ENCODE measurements at regions not wholly inside any gene's neighbourhood (a gene's known extent, or its start where the extent isn't known, plus 50 kb on each side); places are given as distances from the start of the nearest gene placed in this dataset.

DNA sequence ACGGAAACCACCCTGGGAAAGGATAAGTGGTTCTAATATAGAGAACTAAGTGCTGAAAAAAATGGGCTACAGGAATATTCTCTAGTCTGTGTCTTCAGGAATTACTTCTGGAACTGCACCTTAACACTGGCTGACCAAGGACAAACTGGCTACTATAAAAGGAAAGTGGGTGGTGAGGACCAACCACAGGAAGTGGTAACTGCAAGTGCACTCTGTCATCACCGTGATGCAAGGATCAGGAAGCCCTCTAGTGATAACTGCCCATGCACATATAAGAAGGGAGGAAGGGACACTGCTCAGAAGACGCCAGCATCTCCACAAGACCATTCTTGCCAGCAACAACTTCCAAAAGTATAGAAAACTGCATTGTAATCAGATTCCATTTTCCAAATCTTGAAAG lies 424.4 kb upstream of the RGPD4 start:
- DNase-seq: no peak

DNA sequence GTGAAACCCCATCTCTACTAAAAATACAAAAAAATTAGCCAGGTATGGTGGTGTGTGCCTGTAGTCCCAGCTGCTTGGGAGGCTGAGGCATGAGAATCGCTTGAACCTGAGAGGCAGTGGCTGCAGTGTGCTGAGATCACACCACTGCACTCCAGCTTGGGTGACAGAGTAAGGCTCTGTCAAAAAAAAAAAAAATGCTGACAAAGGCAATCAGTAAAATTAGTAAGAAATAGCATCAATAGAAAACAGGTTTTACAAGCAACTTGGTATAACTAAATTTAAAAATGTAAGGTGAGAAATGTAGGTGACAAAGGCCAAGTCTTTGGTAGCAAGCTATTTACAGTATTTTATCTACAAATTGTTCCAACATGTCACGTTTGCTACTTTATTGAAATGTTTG lies 421.4 kb upstream of the RGPD4 start:
- DNase-seq: no peak

DNA sequence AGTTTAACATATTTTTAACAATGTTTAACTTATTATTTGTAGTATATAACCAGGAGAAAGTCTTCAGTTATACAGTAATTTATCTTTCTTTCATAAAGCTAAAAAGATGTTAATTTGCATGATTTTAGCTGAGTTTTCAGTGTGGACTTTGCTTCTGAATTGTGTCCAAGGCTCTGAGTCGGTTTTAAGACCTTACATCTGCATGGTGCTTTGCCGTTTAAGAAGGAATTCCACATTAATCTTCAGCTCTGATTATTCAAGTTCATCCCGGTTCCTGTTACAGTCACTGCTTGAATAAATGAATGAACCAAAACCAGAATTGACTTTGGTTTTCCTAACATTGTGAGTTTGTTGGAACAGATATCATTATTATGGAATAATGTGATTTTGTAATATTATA lies 419.7 kb upstream of the RGPD4 start:
- DNase-seq: no peak

DNA sequence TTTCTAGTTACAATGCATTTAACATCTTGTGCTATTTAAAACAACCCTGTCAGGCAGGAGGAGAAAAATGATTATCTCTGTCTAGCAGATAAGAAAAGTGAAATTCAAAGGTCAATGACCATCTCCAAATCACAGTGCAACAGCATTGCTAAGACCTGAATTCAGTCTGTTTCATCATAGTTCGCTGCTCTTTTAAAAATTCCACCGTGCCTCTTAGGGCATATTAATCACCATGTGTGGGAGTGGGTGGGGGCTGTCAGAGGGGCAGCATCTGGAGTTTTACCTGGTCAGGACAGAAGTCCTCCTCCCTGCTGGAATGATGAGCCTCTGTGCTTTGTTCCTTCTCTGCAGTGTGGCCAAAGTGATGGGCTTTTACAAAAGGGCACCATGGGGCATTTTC lies 418.7 kb upstream of the RGPD4 start:
- no peak for DNase-seq

- no peak for DNase-seq
Observed at GRCh38 chr2:107411267-107411666, 415.4 kb upstream of the RGPD4 start.

DNA sequence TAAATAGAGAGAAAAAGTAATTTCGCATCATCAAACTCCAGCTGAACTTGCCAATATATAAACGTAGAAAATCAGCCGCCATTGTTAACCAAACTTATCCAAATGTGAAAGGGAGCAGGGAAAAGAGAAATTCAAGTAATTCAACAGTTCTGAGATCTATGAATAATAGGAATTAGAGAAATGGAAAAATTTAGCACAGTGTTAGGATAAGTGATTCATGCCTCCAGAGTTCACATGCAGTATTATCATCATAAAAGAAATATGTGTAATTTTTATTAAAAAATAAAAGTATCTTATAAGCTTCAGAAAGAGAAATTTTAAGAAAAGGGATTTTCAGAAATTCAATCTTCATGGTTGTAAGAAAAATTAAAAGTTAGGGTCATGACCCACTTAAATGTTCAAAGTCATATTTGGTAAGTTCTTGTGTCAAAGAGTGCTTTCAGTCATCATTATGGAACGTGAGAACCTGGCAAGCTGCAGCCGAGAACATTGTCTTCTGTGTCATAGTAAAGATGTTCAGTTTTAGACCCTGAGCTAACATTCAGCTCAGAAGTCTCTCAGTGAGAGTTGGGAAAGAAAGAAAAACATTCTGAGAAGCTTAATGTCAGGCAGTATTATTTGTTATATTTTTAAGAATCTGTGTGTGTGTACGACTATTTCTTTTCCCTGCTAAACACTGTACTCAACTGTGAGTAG lies 414.3 kb upstream of the RGPD4 start:
- no peak for DNase-seq

DNA sequence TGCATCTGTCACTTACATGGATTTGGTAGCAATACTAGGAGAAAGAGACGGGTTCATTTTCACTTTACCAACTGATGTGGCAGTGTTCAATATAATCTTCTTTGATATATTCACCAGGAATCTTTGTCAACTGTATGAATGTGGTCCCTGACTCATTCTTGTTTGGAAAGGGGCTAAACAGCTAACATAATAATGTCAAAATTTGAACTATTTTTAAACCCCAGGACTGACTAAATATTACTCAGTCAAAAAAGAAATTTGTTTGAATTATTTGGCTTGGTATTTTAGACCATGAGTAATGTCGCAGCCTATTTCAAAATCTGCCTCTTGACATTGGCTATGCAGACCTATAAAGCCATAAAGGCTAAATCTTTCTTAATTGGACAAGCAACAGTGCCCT lies 413.7 kb upstream of the RGPD4 start:
- no peak for DNase-seq

DNA sequence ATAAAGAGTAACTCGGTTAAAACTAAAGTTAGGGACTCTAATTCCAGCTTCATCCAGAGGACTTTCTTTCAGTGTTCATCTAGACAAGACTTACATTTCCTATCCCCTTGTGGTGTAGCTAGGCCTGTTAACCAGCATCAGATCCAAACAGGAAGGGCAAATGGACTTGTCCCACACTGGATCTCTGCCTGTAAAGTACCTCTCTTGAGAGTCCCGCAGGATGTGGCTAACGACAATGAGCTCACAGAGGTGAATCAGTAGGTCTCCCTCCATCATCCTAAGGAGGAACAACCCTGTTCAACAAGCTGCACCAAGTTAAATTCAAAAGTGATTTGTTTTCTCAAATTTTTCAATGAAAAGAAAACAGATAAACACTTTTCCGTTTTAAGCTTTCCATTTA lies 412.3 kb upstream of the RGPD4 start:
- DNase-seq: no peak

- DNase-seq: no peak
Observed at GRCh38 chr2:107418708-107419107, 408.0 kb upstream of the RGPD4 start.

DNA sequence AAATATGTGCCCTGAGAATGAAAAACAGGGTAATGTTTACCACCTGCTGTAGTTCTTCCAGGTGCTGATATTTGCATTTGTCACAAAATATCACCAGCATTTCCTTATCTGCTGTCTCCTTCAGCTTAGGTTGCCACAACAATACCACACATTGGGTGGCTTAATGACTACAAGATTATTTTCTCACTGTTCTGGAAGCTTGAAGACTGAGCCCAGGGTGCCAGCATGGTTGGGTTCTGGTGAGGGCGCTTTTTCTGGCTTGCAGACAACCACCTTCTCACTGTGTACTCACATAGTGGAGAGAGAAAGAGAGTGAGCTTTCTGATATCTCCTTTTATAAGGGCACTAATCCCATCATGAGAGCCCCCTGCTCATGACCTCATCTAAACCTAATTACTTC lies 407.5 kb upstream of the RGPD4 start:
- no peak for DNase-seq

GRCh38 chr2:107428781-107429180 lies 397.9 kb upstream of the RGPD4 start:
- DNase-seq: no peak

GRCh38 chr2:107430006-107430405 lies 396.7 kb upstream of the RGPD4 start:
- no peak for DNase-seq

- no peak for DNase-seq
Observed at GRCh38 chr2:107430596-107431266, 396.0 kb upstream of the RGPD4 start.

- DNase-seq: no peak
Observed at GRCh38 chr2:107436281-107436680, 390.4 kb upstream of the RGPD4 start.

DNA sequence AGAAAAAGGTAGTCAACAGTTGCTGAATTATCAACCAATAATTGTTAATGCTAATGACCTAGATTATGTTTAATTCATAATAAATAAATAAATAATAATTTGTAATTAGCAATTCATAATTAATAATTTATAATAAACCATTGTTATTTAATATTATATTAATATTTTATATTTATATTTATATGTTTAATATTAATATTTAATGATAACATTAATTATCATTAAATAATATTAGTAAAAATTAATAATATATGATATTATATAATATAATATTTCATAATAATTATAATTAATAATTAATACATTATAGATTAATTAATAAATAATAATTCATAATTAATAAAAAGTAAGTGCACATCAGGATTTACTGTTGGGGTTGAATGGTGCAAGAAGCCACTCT lies 389.4 kb upstream of the RGPD4 start:
- no peak for DNase-seq

GRCh38 chr2:107437807-107438206 lies 388.9 kb upstream of the RGPD4 start:
- no peak for DNase-seq

DNA sequence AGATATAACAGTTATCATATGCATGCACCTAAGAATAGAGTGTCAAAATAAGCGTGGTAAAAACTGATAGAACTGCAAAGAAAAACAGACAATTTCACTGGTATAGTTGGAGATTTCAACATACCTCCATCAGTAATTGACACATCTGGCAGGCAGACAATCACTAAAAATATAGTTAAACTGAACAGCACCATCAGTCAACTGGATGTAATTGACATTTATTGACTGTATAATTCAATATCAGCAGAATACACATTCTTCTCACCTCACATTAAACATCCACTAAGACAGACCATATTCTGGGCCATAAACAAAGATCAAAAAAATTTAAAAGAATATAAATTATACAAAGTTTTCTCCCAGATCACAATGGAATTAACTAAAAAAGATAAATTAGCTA lies 378.5 kb upstream of the RGPD4 start:
- DNase-seq: no peak

DNA sequence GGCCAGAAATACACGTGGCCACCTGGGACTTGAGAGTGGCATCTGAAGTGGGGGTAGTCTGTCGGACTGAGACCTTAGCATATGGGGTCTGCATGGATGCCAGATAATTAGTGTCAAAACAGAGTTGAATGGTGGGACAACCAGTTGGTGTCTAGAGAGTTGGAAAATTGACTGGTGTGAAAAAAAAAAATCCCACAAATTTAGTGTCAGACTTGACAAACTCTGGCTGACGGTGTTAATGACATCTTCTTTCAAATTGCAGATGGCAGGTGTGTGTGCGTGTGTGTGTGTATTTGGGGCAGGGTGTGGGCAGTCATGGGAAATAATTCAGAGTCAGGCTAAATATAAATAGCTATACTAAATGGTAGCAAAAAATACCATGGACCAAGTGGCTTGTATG lies 365.4 kb upstream of the RGPD4 start:
- DNase-seq: no peak

DNA sequence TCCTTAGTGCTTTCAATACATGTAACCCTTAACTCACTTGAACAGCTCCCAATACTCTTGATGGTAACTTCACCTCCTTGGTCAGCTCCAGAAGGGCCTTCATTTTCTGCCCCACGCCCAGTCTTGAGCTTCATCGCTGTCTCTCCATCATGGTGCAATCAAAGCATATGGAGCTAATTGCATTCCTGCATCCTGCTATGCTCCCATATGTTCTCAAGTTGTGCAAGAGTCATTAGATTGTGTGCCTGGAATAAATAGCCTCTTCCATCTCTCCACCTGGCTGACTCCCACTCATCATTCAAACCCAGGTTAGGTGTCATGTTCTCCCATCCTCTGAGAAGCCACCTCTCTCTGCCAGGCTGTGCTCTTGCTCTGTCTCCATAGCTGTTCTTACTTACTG lies 364.5 kb upstream of the RGPD4 start:
- no peak for DNase-seq

- DNase-seq: no peak
Observed at GRCh38 chr2:107466241-107466640, 360.5 kb upstream of the RGPD4 start.

- no peak for DNase-seq
Observed at GRCh38 chr2:107466984-107467773, 359.5 kb upstream of the RGPD4 start.

DNA sequence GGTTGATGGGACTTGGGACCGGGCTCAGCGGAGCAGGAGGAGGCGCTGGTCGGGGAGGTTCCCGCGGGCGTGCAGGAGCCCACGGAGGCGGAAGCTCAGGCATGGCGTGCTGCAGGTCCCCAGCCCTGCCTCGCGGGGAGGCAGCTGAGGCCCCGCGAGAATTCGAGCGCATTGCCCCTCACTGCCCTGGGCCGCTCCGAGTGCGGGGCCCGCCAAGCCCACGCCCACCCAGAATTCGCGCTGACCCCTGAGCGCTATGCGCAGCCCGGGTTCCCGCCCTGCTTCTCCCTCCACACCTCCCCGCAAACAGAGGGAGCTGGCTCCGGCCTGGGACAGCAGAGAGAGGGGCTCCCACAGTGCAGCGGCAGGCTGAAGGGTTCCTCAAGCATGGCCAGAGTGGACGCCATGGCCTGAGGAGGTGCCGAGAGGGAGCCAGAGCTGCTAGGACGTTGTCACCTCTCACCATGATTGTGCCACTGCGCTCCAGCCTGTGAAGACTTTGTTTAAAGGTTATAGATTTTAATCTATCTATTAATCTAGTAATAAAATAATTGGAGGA lies 357.2 kb upstream of the RGPD4 start:
- no peak for DNase-seq

- DNase-seq: no peak
Observed at GRCh38 chr2:107473150-107473549, 353.5 kb upstream of the RGPD4 start.

DNA sequence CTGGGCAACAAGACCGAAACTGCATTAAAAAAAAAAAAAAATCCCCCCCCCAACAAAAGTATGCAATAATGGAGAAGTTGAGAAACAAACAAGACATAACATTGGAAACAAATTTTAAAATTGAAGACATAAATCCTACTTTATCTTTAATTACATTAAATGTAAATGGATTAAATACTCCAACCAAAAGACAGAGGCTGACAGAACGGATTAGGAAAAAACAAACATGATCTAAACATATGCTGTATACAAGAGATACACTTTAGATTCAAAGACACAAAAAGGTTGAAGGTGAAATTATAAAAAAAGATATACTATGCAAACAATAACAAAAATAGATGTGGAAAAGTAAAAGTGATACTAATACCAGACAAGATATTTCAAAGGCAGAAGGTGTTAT lies 350.8 kb upstream of the RGPD4 start:
- DNase-seq: no peak

Measured in NCI-H1417 treated with DMSO at 0.1 percent for 48 hours (cell line).